Gastrocnemius medialis (tissue), 4 donors: ENCODE measurements at regions not wholly inside any gene's neighbourhood (a gene's known extent, or its start where the extent isn't known, plus 50 kb on each side); places are given as distances from the start of the nearest gene placed in this dataset.

Source experiments
- POLR2A ChIP-seq, 2 donors: fragments of 450-650 bp; IDR thresholded peaks; one replicate each; pipeline ENCODE4 v1.6.1; 2017; ENCODE audit warnings: antibody characterized with exemption in 2 of 2, mild to moderate bottlenecking in 2 of 2, moderate library complexity in 2 of 2
- TF ChIP-seq, protein P1 (sequence below), 5 experiments: fragments of 450-650 bp in 3 of 5; fragments of 200-600 bp in 2 of 5; sonication (generic) in 2 of 5; IDR thresholded peaks in 4 of 5; conservative IDR thresholded peaks in 1 of 5; 1 replicate in 4 of 5; 2 replicates in 1 of 5; pipeline ENCODE4 v1.5.1; 2016 to 2019; ENCODE audit warnings: antibody characterized with exemption in 5 of 5, mild to moderate bottlenecking in 3 of 5, moderate library complexity in 3 of 5

DNA sequence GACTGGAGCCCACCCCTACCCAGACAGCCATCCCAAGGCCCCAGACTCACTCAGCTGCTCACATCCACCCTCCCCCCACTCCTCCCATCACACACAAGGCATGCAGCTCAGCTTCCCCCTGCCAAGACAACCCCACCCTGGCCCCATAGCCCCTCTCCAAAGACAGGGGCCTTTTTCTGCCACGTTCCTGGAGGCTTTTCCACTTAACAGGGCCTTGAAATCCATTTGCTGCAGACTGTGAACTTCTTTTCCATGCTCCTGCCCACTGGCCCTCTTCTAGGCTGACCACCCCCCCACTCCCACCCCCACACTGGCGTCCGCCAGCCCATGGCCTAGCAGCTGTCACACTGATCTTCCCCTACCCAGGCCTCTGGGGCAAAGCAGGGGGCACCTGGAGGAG is 76.0 kb downstream of the PJA1 start:
- TF ChIP-seq, protein P1, sequence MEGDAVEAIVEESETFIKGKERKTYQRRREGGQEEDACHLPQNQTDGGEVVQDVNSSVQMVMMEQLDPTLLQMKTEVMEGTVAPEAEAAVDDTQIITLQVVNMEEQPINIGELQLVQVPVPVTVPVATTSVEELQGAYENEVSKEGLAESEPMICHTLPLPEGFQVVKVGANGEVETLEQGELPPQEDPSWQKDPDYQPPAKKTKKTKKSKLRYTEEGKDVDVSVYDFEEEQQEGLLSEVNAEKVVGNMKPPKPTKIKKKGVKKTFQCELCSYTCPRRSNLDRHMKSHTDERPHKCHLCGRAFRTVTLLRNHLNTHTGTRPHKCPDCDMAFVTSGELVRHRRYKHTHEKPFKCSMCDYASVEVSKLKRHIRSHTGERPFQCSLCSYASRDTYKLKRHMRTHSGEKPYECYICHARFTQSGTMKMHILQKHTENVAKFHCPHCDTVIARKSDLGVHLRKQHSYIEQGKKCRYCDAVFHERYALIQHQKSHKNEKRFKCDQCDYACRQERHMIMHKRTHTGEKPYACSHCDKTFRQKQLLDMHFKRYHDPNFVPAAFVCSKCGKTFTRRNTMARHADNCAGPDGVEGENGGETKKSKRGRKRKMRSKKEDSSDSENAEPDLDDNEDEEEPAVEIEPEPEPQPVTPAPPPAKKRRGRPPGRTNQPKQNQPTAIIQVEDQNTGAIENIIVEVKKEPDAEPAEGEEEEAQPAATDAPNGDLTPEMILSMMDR (IDR thresholded peaks at IDR 0.05 in 4 of 5, conservative IDR thresholded peaks at IDR 0.05 in 1 of 5): no peak
- no peak for TF ChIP-seq POLR2A (IDR thresholded peaks at IDR 0.05)
